DOHH2 (cell line): ENCODE measurements at regions not wholly inside any gene's neighbourhood (a gene's known extent, or its start where the extent isn't known, plus 50 kb on each side); places are given as distances from the start of the nearest gene placed in this dataset.

ENCODE experiments used
- EZH2phosphoT487 ChIP-seq: fragments of 200-600 bp; sonication (generic); IDR thresholded peaks from 2 replicates; pipeline ENCODE4 v1.6.1; 2017; ENCODE audit warnings: borderline replicate concordance, mild to moderate bottlenecking, antibody characterized with exemption, low read length, moderate library complexity, mixed read lengths
- TF ChIP-seq, protein P1 (sequence below): fragments of 200-600 bp; sonication (generic); IDR thresholded peaks from one replicate; pipeline ENCODE4 v1.5.1; 2014; ENCODE audit warnings: antibody characterized with exemption, mild to moderate bottlenecking, low read depth, low read length; ENCODE audit not compliant: poor library complexity, severe bottlenecking

GRCh38 chr6:50404643-50405042 lies 308.7 kb upstream of the TFAP2D start:
- TF ChIP-seq, protein P1, sequence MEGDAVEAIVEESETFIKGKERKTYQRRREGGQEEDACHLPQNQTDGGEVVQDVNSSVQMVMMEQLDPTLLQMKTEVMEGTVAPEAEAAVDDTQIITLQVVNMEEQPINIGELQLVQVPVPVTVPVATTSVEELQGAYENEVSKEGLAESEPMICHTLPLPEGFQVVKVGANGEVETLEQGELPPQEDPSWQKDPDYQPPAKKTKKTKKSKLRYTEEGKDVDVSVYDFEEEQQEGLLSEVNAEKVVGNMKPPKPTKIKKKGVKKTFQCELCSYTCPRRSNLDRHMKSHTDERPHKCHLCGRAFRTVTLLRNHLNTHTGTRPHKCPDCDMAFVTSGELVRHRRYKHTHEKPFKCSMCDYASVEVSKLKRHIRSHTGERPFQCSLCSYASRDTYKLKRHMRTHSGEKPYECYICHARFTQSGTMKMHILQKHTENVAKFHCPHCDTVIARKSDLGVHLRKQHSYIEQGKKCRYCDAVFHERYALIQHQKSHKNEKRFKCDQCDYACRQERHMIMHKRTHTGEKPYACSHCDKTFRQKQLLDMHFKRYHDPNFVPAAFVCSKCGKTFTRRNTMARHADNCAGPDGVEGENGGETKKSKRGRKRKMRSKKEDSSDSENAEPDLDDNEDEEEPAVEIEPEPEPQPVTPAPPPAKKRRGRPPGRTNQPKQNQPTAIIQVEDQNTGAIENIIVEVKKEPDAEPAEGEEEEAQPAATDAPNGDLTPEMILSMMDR: no peak
- no peak for TF ChIP-seq EZH2phosphoT487
